AG20443 (cell line): ENCODE measurements at regions not wholly inside any gene's neighbourhood (a gene's known extent, or its start where the extent isn't known, plus 50 kb on each side); places are given as distances from the start of the nearest gene placed in this dataset.

Source experiments
- DNase-seq: peaks from one replicate; pipeline ENCODE4 v3.0.0; 2012; ENCODE audit warnings: low spot score, mixed read lengths

GRCh38 chr5:73395256-73395655 is 53.3 kb downstream of the FOXD1 start:
- no peak for DNase-seq

DNA sequence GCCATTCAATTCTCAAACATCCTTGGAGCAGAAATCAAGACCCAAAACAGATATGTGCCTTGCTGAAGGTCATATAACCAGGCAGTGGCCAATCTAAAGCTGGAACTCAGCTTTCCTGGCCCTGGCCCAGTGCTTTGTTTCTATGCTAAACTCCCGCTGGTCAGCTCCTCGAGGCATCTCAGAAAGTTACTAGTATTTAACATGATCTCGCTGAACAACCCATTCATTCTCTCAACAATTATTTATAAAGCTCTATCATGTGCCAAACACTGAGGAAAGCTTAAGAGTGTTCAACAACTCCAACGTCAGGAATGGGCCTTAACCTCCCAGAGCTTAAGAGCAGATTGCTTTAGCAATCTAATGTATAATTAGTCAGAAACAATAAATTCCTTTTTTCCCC is 54.0 kb downstream of the FOXD1 start:
- no peak for DNase-seq

DNA sequence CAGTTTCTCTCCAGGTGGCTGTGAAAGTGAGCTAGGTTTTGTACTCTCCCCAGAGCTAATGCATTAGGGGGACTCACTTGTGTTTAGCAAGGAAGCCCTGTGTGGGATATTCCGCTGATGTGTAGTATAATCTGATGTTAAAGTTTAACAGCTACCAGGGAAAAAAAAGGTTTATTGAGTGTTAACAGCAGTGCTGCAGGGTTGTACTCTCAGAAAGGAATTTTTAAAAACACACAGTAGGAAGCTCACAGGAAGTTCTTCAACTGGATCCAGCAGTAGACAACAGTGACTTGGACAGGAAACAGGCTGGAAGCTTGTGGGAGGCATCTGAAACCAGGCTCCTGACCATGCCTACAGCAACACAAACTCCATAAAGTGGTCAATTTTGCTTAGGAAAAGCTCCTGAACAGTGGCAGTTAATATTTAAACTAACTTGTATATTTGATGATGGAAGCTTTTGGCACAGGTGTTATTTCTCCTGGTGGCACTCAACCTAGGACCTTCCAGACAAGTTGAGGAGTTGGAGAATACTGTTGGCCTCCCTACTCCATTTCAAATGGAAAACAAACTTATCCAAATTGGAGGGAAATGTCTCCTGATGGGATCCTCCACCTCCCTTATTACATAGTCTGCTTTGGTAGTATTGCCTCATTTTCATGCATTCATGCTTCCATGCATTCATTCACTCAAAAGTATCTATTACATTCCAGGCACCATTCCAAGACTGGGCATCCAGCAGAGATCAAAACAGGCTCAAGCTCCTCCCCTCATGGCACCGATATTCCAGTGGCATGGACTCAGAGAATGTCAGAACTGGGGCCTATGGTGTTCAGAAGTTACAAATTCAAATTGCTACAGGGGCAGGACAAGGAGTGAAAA is 54.7 kb downstream of the FOXD1 start:
- no peak for DNase-seq

DNA sequence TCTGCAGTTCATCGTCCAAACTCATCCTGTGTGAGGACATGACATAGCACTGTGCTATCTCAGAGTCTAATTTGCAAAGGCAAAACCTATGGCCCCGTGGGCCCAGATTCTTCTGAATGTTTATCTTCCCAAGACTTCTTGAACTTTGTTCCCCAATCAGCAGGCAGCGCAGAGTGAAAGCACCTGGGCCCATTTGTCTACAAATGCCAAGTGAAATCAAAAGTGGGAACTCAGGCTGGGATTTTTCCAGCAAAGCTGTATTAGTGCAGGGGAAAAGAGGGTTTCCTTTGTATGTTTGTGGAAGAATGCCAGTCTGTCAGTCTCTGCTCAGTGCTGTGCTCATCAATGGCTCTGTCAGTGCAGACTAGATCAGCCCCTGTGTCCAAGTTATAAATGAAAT is 55.8 kb downstream of the FOXD1 start:
- no peak for DNase-seq

DNA sequence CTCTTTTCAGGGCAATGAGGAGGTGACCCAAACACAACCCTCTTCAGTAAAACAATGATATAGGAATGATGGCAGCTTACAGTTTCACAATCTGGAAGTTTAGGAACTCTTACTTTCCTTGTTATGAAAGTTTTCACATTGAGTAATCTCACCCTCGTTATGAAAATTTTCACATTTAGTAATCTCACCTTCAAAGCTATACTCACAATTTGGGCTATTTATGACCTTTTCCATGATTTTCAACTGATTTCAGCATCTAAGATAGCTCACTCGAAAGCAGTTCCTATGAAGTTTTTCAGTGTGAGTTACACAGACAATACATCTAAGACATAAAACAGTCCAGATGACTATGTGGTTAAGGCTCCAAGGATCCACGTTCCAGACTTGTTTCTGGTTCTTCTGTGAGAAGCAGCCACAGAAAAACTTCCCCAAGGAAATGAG is 57.1 kb downstream of the FOXD1 start:
- DNase-seq = peak; percentile 67

- DNase-seq = no peak
Observed at GRCh38 chr5:73390972-73391371, 57.6 kb downstream of the FOXD1 start.

DNA sequence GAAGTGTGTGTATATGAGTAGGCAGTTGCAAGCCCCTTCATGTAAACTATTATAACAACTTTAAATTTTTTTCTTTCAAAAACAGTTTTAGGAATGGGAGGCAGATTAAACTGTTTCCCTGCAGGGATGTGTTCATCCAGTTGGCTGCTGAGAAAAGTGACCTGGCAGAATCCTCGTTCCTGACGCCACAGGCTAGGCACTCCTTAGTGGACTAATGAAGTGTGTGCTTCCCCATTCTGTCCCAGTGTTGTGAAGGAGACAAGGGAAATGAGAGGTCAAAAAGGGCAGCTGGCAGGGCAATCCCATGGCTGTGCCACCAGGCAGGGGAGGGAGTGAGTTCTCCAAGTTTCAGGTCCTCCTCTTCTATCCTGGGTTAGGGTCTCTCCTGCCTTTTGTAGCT is 59.8 kb downstream of the FOXD1 start:
- DNase-seq = no peak

GRCh38 chr5:73388306-73388684 is 60.3 kb downstream of the FOXD1 start:
- DNase-seq = peak; percentile 51

DNA sequence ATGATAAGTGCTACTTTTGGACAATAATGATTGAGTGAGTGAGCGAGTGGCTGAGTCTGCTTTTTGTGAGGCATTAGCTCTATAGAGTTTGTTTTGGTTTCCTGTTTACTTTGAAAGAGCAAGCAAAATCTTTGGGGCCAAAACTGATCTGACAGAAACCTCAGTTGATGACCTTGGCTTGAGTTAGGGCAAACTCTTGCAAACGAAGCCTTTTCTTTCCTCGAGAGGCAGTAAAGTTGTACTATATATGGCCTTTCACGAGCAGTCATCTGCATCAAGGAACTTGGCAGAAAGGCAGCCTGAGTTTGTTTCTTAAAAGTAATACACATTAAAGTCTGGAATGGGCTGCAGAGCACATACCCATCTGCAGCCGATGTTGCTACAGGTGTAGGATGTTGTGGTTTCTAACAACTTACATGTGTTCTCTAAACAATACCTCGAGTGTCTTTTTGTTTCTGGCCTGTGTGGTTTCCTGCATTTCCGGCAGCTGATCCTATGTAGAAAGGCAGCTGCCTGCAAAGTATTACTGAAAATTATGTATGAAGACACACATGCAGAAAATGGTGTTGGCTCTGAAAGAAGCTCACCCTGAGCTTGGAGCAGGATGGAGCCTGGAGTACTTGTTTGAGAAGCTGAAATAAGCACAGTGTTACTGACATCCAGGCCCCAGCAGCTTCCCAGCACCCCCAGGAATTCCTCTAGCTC is 60.8 kb downstream of the FOXD1 start:
- no peak for DNase-seq

GRCh38 chr5:73387149-73387591 is 61.4 kb downstream of the FOXD1 start:
- no peak for DNase-seq

- no peak for DNase-seq
Observed at GRCh38 chr5:73384861-73385260, 63.7 kb downstream of the FOXD1 start.

- DNase-seq = no peak
Observed at GRCh38 chr5:73382401-73382740, 66.2 kb downstream of the FOXD1 start.

- DNase-seq = no peak
Observed at GRCh38 chr5:73381590-73382400, 66.8 kb downstream of the FOXD1 start.

DNA sequence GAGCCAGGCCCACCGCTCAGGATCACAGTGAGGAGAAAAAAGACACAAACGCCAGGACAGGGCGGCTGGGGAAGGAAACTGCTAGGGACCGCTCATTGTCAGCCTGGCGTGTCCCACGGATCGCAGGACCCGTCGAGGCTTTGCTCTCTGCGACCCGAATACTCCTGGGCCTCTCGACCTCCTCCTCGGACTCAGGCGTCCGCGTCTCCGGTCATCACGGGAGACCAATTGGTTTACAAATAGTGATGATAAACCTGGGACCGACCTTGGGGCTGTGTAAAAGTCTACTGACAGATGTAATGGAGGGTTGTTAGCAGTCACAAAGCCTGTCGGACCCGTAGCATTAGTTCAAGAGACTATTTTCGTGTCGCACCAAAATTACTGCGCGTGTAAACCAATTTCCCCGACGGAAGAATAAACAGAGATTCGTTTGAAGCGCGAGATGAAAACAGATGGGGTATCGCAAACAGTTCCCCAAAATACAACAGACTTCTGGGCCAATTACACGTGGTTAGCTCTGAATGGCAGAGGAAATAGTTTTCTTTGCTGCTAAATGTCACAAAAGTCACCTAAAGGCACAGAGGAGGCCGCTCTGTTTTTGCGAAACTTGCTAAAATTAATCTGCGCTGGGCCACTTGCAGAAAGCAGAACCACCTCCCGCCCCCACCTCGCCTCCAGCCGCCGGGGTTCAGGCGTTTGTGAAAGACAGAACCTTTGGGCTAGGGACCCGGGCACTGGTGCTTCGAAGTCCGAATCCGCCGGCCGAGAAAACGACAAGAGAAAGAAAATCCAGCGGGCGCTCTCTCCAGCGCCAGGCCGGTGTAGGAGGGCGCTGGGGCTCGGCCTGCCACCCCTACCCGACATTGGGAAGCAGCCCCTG is 67.6 kb downstream of the FOXD1 start:
- no peak for DNase-seq

DNA sequence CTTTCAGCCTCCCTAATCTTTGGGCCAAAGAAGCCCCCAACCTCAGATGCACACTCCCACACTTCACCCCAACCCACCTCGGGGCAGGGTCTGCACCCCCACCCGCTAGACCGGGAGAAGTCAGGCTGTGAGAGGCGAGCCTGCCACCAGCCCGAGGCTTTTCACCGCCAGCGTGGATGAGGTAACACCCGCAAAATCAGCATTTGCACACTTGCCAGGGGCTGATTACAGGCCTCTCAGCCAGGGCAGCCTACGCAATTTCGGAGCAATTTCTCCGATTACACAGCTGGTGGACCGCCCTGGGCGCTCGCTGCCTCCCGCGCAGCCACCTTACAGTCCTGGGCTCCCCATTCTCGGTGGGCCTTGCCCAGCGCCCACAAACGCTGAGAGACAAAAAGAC is 68.5 kb downstream of the FOXD1 start:
- DNase-seq = no peak

- no peak for DNase-seq
Observed at GRCh38 chr5:73379435-73379834, 69.1 kb downstream of the FOXD1 start.

DNA sequence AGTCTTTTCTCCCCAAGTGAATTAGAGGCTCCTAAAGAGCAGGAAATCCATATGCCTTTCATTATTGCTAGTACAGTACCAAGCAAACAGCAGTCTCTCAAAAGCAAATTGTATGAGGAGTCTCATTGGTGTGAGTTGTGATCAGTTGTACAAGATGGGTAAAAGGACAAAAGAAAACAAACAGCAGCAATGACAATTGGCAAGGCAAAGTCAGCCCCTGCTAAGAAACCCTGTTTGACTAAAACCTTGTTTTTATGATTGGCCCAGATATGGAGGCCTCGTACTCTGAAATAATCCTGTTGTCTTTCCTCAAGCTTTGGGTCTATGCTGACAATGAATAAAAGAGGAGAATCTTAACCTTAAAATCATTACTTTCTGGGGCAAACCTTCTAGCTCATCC is 69.8 kb downstream of the FOXD1 start:
- DNase-seq = no peak

DNA sequence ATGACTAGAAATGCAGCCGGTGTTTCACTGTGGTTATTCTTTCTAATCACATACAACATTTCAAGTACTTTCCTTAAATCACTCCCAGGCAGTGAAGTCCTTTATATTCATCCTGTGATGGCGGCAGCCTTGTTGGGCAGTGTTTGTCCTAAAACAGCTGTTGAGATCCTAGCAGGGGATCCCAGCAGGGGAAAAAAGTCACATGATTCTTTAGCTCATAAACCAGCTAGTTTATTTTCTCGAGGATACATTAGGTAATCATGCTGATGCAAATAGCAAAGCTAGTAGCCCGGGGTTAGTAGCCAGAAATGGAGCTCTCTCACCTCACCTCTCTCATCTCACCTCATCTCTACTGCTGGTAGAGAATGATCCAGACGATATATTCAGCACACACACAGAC is 70.5 kb downstream of the FOXD1 start:
- DNase-seq = no peak

DNA sequence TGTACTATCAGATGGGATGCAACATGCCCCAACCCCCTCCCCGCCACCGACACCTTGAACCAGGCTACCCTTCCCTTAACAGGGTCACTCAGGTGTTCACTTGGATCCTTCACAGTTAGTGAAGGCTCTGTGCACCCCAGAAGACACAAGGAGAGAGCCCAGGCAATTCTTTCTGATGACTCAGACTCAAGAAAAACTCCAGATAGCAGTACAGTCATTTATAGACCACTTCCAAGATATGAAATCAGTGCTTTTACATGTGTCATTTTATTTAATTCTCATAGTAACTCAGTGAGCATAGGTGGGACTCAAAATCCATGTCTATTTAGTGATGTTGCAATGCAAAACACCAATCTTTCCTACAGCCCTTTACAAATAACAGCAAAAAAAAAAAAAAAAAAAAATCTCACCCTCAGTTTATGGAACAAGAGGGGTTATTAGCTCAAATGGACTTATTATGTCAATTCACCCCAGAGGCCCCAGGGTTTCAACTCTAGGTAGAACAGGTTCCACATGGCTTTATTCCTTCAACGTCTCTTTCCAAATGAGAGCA is 71.9 kb downstream of the FOXD1 start:
- peak; percentile 40 for DNase-seq

- DNase-seq = no peak
Observed at GRCh38 chr5:73375949-73376348, 72.6 kb downstream of the FOXD1 start.

DNA sequence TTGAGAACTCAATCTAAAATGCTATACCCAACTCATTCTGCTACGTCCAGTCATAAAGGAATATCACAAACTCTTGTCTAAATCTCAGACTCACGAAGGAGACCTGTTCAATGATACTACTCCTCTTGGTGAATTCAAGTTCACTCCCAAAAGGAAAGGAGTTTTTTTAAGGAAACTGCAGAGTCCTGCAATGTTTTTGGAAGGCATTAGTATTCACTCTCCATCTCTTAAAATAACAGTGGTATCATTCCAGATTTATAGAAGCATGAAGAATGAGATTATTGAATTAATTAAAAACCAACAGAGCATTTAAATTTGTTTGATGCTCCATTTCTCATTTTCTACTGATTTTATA is 73.4 kb downstream of the FOXD1 start:
- DNase-seq = no peak
